ENCODE measurements at regions not wholly inside any gene's neighbourhood (a gene's known extent, or its start where the extent isn't known, plus 50 kb on each side); places are given as distances from the start of the nearest gene placed in this dataset.

- no peak for DNase-seq
These were observed 346.9 kb upstream of the TLE4 start for GRCh38 chr9:79224672-79225433.

DNA sequence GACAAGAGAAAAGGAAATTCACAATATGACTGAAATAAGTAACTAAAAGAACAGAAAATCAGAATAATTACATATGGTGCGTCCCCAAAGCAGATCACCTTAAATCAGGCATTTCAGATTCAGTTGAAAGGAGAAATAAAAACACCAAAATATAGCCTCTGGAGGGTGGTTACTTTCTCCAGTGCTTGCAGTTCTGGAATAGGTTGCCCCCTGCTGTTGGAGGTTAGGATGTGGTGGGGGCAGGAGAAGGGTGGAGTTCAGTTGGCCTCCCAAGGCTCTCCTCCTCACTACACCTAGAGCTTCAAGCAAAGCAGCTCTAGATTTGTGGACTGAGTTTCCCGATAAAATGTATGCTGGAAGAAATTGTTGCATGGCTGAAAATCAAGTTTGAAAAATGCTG lies 338.2 kb upstream of the TLE4 start:
- no peak for DNase-seq

DNA sequence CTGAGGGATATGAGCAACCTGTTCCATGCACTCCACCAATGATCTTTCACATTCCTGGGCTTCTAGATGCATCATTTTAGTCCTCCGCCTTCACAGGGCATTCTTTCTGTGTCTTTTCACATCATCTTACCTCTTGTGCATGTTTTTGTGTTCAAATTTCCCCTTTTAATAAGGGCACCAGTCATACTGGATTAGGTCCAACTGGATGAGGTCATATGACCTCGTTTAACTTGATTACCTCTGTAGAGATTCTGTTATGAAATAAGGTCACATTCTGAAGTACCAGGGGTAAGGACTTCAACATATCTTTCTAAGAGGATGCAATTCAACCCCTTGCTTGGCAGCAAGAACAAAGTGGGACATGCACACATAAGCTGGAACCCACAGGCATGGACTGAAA lies 335.3 kb upstream of the TLE4 start:
- DNase-seq = no peak

GRCh38 chr9:79237861-79238260 lies 333.9 kb upstream of the TLE4 start:
- DNase-seq = no peak

DNA sequence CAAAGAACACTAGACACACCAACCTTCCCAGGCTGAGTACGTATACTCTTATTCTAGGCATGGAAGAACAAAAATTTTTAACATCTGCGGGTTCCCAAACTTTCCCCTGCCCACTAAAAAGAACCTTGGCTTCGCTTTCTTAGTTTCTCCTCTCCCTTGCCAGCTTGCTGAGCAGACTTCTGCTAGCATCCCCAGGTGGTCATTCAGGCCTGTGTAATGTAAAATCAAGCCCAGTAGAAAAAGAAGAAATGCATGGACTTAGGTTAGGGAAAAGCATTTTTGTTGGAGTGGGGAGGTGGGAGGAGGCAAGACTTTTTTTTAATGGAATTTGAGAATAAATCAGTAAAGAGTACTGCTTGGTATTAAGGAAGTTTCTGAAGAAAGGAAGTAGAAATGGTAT lies 331.0 kb upstream of the TLE4 start:
- no peak for DNase-seq

DNA sequence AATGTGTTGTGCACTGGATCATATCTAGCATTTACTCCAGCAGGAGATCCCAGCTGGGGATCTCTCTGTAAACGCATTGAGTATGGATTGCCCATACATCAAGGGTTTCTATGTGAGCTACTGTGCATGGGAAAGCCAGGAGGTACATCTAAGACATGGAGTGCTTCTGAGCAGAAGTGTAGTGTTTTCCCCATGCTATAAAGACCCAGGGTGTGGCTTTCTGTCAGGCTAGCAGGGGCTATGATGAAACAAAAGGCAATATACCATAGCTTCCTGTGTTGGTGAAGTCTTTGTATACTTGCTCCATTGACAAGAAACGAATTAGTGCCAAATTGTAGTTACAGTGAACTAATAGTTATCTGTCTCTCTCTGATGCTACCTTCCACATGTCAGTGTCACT lies 329.3 kb upstream of the TLE4 start:
- no peak for DNase-seq

GRCh38 chr9:79246170-79246569 lies 325.6 kb upstream of the TLE4 start:
- no peak for DNase-seq

DNA sequence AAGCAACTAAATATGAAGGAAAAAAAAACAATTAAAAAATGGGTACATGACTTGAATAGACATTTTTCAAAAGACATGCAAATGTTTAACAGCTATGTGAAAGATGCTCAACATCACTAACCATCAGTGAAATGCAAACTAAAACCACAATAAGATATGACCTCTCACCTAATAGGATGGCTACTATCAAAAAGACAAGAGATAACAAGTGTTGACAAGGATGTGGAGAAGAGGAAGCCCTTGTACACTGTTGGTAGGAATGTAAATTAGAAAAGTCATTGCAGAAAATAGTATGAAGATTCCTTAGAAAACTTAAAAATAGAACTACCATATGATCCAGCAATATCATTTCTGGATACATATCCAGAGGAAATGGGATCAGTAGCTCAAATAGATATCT lies 324.7 kb upstream of the TLE4 start:
- DNase-seq = no peak

GRCh38 chr9:79250806-79251205 lies 321.0 kb upstream of the TLE4 start:
- DNase-seq = no peak

- no peak for DNase-seq
These were observed 316.7 kb upstream of the TLE4 start for GRCh38 chr9:79254900-79255650.

- DNase-seq = no peak
These were observed 316.0 kb upstream of the TLE4 start for GRCh38 chr9:79255651-79256260.

DNA sequence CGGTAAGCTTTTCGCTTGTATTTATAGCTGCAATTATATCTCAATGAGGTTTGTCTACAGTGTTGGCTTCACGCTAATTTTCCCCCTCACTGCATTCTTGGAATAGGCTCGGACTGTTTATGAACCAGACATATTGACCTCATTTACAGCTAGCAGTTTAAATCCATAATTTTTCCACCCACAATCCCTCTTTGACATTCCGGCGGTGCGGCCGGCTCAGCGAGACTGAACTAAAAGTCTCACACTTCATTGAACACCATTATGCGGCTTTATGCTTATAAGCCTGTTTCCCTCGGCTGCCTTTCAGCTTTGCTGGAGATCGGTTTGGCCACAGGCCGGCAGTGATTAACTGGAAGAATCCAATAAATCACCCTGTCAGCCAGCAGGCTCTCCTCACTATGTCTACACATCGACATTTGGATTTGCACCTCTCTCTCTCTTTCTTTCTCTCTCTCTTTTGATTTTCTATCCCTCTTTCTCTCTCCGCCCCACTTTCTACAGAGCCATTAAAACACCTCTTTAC lies 315.0 kb upstream of the TLE4 start:
- peak; percentile 89 for DNase-seq

DNA sequence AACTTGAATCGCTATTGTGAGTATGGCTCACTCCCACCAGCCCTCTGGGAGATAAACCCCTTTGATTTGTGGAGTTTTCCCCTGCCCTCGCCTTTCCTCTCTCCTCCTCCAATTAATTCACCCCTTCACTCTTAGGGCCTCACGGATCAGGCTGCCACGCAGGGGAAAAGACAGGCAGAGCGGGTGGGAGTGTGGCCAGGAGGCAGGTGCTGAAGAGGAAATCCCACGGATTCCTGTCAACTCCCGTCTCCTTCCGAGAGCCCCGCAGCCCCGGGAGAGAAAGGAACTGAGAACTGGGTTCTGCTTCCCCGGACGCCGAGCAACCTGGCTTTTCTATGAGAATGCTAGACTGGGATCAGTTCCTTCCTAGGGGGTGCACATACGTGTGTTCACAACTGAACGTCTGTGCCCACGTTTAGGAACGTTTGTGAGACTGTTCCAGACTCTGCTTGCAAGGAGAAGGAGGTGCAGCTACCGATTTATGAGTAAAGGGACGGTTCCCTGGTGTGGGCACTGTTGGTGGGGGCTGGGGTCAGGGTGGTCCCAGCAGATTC lies 314.5 kb upstream of the TLE4 start:
- DNase-seq = no peak

- no peak for DNase-seq
These were observed 313.9 kb upstream of the TLE4 start for GRCh38 chr9:79257790-79258351.

- DNase-seq = no peak
These were observed 311.9 kb upstream of the TLE4 start for GRCh38 chr9:79259858-79260257.

DNA sequence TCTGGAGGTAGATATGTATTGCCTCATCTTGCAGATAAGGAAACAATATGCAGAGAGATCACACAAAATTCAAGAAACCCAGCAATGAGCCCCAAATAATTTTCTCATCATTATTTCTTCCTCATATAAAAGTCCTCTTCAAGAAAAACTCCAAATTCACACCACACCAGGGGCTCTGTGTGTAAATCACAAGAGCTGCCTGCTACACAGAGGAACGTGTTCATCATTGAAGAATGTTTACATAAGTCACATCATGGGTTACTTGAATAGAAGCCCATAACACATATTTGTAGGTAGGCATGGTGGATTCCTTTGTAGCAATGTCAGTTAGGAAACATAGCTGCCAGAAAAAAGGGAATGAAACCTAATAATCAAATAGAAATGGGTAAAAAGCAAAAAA lies 308.1 kb upstream of the TLE4 start:
- no peak for DNase-seq

DNA sequence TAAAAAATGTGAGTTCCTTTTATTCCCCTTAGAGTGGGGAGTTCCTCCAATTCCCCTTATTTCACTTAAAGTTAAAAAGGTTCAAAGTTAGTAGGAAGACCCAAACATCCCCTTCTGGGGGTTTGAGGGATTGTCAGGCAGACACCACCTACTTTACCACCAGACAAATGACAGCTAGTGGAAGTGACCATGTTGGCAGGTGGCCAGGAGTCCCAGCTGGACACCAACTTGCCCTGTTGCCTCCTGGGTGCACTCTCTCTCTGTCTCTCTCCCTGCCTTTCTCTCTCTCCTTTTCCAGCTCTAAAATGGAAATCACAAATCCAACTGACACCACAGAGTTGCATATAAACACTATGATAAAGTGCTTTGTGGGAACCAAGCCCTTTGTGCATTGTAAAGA lies 307.7 kb upstream of the TLE4 start:
- DNase-seq = peak; percentile 80

DNA sequence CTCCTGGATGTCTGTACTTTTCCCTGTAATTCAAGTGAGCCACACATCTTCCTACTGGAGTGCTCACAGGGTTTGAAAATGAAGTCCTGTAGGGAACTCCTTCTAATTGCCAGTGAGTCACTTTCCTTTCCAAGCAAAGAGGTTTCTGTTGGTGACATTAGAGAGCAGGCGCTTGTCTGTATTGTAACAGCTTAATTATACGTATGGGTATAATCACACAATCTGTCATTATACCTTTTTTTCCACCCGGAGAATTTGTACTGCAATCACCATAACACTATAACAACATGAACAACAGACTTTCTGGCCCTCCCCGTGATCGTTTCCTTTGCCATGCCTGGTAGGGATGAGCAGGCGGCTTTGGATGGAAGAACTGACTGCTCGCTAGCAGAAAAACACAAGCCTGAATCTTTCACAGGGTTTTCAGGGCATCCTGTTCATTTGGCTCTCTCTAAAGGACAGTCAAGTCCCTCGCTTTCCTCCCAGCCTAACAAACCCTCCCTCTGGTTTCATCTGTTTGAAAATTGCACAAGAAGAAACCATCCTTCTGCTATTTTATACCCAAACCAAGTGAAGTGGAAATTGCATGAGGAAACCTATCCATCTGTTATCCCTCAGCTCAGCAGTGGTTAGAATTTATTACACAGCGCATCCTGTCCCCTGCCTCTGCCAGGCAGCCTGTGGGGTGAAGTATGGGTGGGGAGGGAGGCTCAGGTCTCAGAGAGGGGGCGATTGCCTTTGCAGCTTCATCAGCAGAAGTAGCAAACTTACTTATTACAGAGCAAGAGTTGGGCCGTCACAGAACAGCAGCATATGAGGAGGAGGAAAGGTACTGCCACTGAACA lies 307.0 kb upstream of the TLE4 start:
- peak; percentile 87 for DNase-seq

DNA sequence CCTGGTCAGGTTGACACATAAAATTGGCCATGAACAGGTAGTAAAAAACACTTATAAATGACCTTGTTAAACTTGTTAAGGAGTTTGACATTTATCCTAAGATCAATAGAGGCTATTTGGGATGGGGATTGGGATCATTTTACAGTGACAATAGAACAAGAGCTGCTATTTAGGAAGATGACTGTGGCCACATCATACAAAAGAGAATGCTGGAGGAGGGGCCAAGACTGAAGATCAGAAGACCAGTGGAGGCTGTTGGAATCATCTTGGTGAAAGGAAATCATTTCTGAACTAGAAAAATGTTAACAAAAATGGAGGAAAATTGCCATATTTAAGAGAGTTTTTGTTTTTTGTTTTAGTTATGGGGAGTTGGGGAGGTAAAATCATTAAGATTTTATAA lies 304.8 kb upstream of the TLE4 start:
- DNase-seq = no peak

GRCh38 chr9:79268806-79269205 lies 303.0 kb upstream of the TLE4 start:
- no peak for DNase-seq

DNA sequence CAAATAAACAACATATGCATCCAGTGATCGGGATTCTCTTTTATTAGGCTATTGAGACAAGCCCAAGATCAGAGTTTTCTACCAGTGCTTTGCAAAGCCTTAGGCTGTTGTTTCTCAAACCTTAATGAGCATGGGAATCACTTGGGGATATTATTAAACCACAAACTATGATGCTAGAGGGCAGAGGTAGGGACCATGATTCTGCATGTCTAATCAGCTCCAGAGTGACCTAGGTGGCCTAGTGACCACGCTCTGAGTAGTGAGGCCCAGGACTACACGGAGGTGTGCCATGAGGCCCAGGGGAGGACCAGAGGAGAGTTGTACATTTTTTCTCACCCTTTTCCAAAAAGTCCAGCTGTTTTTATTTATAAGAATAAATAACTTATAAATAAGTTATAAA lies 298.5 kb upstream of the TLE4 start:
- no peak for DNase-seq

DNA sequence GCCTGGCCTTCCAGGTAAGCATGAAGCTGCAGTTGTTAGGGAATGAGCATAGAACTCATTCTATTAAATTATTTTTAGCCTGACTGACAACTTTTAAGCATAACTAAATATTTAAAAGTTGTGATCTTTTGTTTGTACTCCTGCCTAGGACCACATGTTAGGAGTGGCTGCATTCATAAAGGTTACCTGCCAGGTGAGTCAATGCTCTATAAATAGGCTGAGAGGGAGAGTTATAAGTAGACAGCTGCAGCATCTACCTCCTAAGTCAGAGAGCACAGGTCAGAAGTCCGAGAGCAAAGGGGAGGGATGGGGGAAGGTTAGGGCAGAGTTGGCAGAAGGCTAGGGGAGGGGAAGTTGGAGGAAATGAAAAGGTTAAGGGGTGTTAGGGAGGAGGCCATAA lies 292.4 kb upstream of the TLE4 start:
- no peak for DNase-seq
